GM20000 (cell line): ENCODE measurements at regions not wholly inside any gene's neighbourhood (a gene's known extent, or its start where the extent isn't known, plus 50 kb on each side); places are given as distances from the start of the nearest gene placed in this dataset.

Experiments
- DNase-seq: peaks from one replicate; pipeline ENCODE4 v3.0.0; 2012; ENCODE audit warnings: low spot score
- TF ChIP-seq, protein P1 (sequence below): IDR thresholded peaks from 2 replicates; pipeline ENCODE4 v1.5.1; 2012; ENCODE audit warnings: mild to moderate bottlenecking, control low read depth; ENCODE audit errors: extremely low read depth, missing control alignments

DNA sequence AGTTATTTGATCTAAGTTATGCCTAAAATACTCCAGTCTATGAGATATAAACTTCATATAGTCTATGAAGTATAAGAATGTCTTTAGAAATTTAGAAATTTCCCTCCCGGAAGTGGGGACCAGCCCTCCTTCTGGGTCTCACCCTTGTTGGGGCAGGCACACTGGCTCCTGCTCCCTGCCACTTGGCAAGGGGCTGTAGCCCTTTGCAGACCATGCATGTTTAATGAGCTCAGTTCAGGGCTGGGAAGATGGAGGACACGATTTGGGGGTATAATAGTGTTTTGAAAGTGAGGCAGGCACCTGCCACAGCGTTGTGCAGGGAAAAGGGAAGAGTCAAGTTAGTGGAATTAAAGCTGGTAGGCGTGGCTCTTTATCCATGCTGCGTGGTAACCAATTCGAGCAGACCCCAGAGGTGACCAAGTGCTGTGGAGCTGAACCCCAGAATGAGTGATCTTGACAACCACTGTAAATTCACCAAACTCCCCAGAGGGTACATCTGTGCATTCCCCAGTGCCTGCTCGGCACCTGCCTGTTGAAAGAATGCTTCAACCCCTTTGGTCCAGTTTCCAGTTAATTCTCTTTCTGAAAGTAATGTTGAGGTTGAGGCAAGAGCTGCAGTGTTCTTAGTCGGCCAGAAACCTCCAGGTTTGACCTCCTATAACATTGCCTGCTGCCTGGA is 79.6 kb downstream of the DOP1B start:
- TF ChIP-seq, protein P1, sequence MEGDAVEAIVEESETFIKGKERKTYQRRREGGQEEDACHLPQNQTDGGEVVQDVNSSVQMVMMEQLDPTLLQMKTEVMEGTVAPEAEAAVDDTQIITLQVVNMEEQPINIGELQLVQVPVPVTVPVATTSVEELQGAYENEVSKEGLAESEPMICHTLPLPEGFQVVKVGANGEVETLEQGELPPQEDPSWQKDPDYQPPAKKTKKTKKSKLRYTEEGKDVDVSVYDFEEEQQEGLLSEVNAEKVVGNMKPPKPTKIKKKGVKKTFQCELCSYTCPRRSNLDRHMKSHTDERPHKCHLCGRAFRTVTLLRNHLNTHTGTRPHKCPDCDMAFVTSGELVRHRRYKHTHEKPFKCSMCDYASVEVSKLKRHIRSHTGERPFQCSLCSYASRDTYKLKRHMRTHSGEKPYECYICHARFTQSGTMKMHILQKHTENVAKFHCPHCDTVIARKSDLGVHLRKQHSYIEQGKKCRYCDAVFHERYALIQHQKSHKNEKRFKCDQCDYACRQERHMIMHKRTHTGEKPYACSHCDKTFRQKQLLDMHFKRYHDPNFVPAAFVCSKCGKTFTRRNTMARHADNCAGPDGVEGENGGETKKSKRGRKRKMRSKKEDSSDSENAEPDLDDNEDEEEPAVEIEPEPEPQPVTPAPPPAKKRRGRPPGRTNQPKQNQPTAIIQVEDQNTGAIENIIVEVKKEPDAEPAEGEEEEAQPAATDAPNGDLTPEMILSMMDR = no peak
- DNase-seq = no peak

DNA sequence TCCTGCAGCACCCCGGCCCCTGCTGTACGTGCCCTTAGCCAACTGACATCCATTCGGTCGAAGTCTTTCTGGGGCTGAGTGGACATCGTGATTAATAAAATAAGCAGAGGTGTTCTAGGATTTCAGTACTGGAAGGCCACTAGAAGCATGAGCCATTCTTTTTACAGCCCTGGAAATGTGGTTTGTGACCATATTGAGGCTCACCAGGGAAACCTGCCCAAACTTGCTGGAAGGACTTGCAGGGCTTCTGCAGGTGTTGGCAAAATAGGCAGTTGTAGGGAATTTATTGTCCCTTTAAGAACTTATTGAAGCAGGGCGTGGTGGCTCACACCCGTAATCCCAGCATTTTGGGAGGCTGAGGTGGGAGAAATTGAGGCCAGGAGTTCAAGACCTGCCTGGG is 80.8 kb downstream of the DOP1B start:
- DNase-seq = no peak
- TF ChIP-seq, protein P1 = no peak

DNA sequence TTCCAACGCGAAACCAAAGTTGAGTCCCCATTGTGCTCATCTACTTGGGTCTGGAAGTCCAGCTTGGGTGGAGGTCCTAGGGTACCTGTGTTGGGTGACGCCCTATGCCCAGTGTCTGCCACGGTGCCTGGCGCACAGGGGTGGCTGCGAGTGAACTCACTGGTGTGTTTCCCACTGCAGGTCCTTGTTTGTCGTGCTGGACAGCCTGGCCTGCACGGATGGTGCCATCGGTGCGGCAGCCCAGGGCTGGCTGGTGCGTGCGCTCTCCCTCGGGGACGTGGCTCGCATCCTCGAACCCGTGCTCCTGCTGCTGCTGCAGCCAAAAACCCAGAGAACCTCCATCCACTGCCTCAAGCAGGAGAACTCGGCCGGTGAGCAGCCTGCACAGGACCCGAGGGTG is 80.4 kb upstream of the MORC3 start:
- no peak for DNase-seq

DNA sequence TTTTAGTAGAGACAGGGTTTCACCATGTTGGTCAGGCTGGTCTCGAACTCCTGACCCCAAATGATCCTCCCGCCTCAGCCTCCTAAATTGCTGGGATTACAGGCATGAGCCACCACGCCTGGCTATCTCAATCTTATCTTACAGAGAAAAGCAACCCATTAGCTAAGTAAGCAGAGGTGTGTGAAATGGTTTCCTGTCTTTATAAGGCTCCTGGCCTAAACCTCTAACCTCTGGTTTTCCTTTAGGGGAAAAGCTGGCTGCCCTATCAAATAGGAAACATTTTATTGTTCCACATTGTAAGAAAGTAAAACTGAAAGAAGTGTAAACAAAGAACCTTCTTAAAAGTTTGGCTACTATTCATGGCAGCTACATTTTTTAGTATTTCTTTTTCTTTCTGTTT is 78.3 kb upstream of the MORC3 start:
- DNase-seq = no peak
- TF ChIP-seq, protein P1 = no peak

More for the DNA sequence above, 80.4 kb upstream of the MORC3 start:
- TF ChIP-seq, protein P1 = no peak

DNA sequence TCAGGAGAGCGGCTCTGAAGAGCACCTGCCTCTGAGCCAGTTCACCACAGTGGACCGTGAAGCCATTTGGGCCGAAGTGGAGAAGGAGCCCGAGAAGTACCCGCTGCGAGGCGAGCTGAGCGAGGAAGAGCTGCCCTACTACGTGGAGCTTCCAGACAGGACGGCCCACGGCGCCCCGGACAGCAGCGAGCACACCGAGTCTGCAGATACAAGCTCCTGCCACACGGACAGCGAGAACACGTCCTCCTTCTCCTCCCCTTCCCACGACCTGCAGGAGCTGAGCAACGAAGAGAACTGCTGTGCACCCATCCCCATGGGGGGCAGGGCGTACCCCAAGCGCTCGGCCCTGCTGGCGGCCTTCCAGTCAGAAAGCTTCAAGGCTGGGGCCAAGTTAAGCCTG is 74.9 kb upstream of the MORC3 start:
- TF ChIP-seq, protein P1 = no peak
- DNase-seq = no peak

DNA sequence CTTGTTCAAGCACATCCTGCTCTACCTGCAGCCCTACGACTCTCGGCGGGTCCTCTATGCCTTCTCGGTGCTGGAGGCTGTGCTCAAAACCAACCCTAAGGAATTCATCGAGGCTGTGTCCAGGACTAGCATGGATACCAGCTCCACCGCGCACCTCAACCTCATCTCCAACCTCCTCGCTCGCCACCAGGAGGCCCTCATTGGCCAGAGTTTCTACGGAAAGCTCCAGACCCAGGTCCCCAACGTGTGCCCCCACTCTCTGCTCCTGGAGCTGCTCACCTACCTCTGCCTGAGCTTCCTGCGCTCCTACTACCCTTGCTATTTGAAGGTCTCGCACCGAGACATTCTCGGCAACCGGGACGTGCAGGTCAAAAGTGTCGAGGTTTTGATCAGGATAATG is 74.3 kb upstream of the MORC3 start:
- TF ChIP-seq, protein P1 = no peak
- no peak for DNase-seq

DNA sequence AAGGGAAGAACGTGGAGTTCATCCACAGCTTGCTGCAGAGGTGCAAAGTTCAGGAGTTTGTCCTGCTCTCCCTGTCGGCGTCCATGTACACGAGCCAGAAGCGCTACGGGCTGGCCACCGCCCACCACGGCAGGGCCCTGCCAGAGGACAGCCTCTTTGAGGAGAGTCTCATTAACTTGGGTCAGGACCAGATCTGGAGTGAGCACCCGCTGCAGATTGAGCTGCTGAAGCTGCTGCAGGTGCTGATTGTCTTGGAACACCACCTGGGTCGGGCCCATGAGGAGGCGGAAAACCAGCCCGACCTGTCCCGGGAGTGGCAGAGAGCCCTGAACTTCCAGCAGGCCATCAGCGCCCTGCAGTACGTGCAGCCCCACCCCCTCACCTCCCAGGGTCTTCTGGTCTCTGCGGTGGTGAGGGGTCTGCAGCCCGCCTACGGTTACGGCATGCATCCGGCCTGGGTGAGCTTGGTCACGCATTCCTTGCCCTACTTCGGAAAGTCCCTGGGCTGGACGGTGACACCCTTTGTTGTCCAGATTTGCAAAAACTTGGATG is 73.8 kb upstream of the MORC3 start:
- TF ChIP-seq, protein P1 = no peak
- DNase-seq = no peak
